Adipocyte (in vitro differentiated cells): ENCODE measurements at regions not wholly inside any gene's neighbourhood (a gene's known extent, or its start where the extent isn't known, plus 50 kb on each side); places are given as distances from the start of the nearest gene placed in this dataset.

Experiments used
- DNase-seq: peaks from one replicate; pipeline ENCODE4 v3.0.0-alpha.2; 2015; ENCODE audit warnings: low read depth
- H3K27me3 ChIP-seq: replicated peaks from 2 replicates; pipeline ENCODE4 v1.7.0; 2013; ENCODE audit warnings: mild to moderate bottlenecking, low read length, moderate library complexity; ENCODE audit not compliant: control insufficient read depth, insufficient read depth
- H3K36me3 ChIP-seq: 2 replicates; pipeline ENCODE4 v1.7.0; 2013; ENCODE audit warnings: low read length, mild to moderate bottlenecking, moderate library complexity; ENCODE audit not compliant: control insufficient read depth, insufficient read depth, severe bottlenecking
- H3K4me1 ChIP-seq: 2 replicates; pipeline ENCODE4 v1.7.0; 2013; ENCODE audit warnings: mild to moderate bottlenecking, low read length, moderate library complexity; ENCODE audit not compliant: control insufficient read depth, insufficient read depth
- H3K4me3 ChIP-seq: 2 replicates; pipeline ENCODE4 v1.7.0; 2013; ENCODE audit warnings: mild to moderate bottlenecking, low read length, moderate library complexity
- H3K9ac ChIP-seq: 2 replicates; pipeline ENCODE4 v1.7.0; 2013; ENCODE audit warnings: mild to moderate bottlenecking, low read length, moderate library complexity
- H3K9me3 ChIP-seq: 2 replicates; pipeline ENCODE4 v1.7.0; 2013; ENCODE audit warnings: mild to moderate bottlenecking, low read length, moderate library complexity; ENCODE audit not compliant: control insufficient read depth

GRCh38 chr5:6822556-6823343, 109.5 kb downstream of the TENT4A start:
- no peaks in the 10 kb centered on the region for H3K36me3 ChIP-seq
- H3K4me3 ChIP-seq, result no peak overlapping the region
- H3K27me3 ChIP-seq, result peaks cover 7% of the 10 kb centered on the region
- no peak overlapping the region for H3K9ac ChIP-seq
- no peak for DNase-seq
- H3K9me3 ChIP-seq, result peaks cover 25% of the 10 kb centered on the region
- H3K4me1 ChIP-seq, result no peaks in the 10 kb centered on the region

- no peaks in the 10 kb centered on the region for H3K4me1 ChIP-seq
- no peaks in the 10 kb centered on the region for H3K36me3 ChIP-seq
- no peak overlapping the region for H3K9ac ChIP-seq
- no peak overlapping the region for H3K4me3 ChIP-seq
- peaks cover 25% of the 10 kb centered on the region for H3K9me3 ChIP-seq
- DNase-seq, result no peak
- H3K27me3 ChIP-seq, result peaks cover 7% of the 10 kb centered on the region
These were observed 110.8 kb downstream of the TENT4A start for GRCh38 chr5:6823996-6824395.

- Histone ChIP-seq H3K27me3 (peaks cover 3% of the 10 kb centered on the region), H3K4me1 (no peaks in the 10 kb centered on the region), H3K4me3 (no peak overlapping the region), H3K9ac (no peak overlapping the region), H3K36me3 (no peaks in the 10 kb centered on the region), H3K9me3 (peaks cover 20% of the 10 kb centered on the region)
- DNase-seq, result no peak
These were observed 112.5 kb downstream of the TENT4A start for GRCh38 chr5:6825678-6826244.

GRCh38 chr5:6826756-6827155, 113.5 kb downstream of the TENT4A start:
- H3K36me3 ChIP-seq, result no peaks in the 10 kb centered on the region
- peaks cover 10% of the 10 kb centered on the region for H3K9me3 ChIP-seq
- no peak overlapping the region for H3K4me3 ChIP-seq
- no peaks in the 10 kb centered on the region for H3K4me1 ChIP-seq
- peaks cover 3% of the 10 kb centered on the region for H3K27me3 ChIP-seq
- H3K9ac ChIP-seq, result no peak overlapping the region
- DNase-seq, result no peak

GRCh38 chr5:6827526-6828219, 114.4 kb downstream of the TENT4A start:
- DNase-seq, result no peak
- Histone ChIP-seq H3K36me3 (no peaks in the 10 kb centered on the region), H3K4me1 (no peaks in the 10 kb centered on the region), H3K4me3 (no peak overlapping the region), H3K9me3 (peaks cover 3% of the 10 kb centered on the region), H3K27me3 (peaks cover 3% of the 10 kb centered on the region), H3K9ac (no peak overlapping the region)

- Histone ChIP-seq H3K9me3 (no peaks in the 10 kb centered on the region), H3K4me3 (no peak overlapping the region), H3K4me1 (no peaks in the 10 kb centered on the region)
These were observed 116.0 kb downstream of the TENT4A start for GRCh38 chr5:6829150-6829784.

GRCh38 chr5:6830643-6831239, 117.5 kb downstream of the TENT4A start:
- Histone ChIP-seq H3K27me3 (no peaks in the 10 kb centered on the region), H3K36me3 (no peaks in the 10 kb centered on the region), H3K9me3 (peaks cover 3% of the 10 kb centered on the region), H3K4me1 (no peaks in the 10 kb centered on the region), H3K4me3 (no peak overlapping the region), H3K9ac (no peak overlapping the region)
- no peak for DNase-seq

More at GRCh38 chr5:6829150-6829784, 116.0 kb downstream of the TENT4A start:
- DNase-seq, result no peak
- H3K36me3 ChIP-seq, result no peaks in the 10 kb centered on the region
- H3K9ac ChIP-seq, result no peak overlapping the region
- H3K27me3 ChIP-seq, result peaks cover 3% of the 10 kb centered on the region

- peaks cover 4% of the 10 kb centered on the region for H3K4me1 ChIP-seq
- no peak overlapping the region for H3K9ac ChIP-seq
- no peaks in the 10 kb centered on the region for H3K27me3 ChIP-seq
- no peaks in the 10 kb centered on the region for H3K36me3 ChIP-seq
- no peak for DNase-seq
- peaks cover 3% of the 10 kb centered on the region for H3K9me3 ChIP-seq
- H3K4me3 ChIP-seq, result no peak overlapping the region
These were observed 118.7 kb downstream of the TENT4A start for GRCh38 chr5:6831678-6832671.

GRCh38 chr5:6832994-6833393, 119.8 kb downstream of the TENT4A start:
- no peak for DNase-seq
- H3K9ac ChIP-seq, result no peak overlapping the region
- peaks cover 5% of the 10 kb centered on the region for H3K4me1 ChIP-seq
- no peaks in the 10 kb centered on the region for H3K27me3 ChIP-seq
- H3K9me3 ChIP-seq, result peaks cover 3% of the 10 kb centered on the region
- H3K4me3 ChIP-seq, result no peak overlapping the region
- H3K36me3 ChIP-seq, result no peaks in the 10 kb centered on the region

- H3K36me3 ChIP-seq, result no peaks in the 10 kb centered on the region
- H3K4me3 ChIP-seq, result no peak overlapping the region
- peaks cover 3% of the 10 kb centered on the region for H3K9me3 ChIP-seq
- no peak overlapping the region for H3K9ac ChIP-seq
- no peak for DNase-seq
- no peaks in the 10 kb centered on the region for H3K27me3 ChIP-seq
- H3K4me1 ChIP-seq, result peaks cover 5% of the 10 kb centered on the region
These were observed 120.2 kb downstream of the TENT4A start for GRCh38 chr5:6833406-6833805.
